ENCODE measurements at regions not wholly inside any gene's neighbourhood (a gene's known extent, or its start where the extent isn't known, plus 50 kb on each side); places are given as distances from the start of the nearest gene placed in this dataset.

- TF ChIP-seq EZH2 (IDR thresholded peaks at IDR 0.05; ENCODE audit: insufficient read depth, low read length), result no peak
- TF ChIP-seq, protein P1, sequence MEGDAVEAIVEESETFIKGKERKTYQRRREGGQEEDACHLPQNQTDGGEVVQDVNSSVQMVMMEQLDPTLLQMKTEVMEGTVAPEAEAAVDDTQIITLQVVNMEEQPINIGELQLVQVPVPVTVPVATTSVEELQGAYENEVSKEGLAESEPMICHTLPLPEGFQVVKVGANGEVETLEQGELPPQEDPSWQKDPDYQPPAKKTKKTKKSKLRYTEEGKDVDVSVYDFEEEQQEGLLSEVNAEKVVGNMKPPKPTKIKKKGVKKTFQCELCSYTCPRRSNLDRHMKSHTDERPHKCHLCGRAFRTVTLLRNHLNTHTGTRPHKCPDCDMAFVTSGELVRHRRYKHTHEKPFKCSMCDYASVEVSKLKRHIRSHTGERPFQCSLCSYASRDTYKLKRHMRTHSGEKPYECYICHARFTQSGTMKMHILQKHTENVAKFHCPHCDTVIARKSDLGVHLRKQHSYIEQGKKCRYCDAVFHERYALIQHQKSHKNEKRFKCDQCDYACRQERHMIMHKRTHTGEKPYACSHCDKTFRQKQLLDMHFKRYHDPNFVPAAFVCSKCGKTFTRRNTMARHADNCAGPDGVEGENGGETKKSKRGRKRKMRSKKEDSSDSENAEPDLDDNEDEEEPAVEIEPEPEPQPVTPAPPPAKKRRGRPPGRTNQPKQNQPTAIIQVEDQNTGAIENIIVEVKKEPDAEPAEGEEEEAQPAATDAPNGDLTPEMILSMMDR (IDR thresholded peaks at IDR 0.05; ENCODE audit: insufficient read depth, low read depth, low read length), result no peak
Measured at GRCh38 chr9:109934136-109934856, 154.3 kb downstream of the PALM2AKAP2 start.
